GM23338 (cell line): ENCODE measurements at regions not wholly inside any gene's neighbourhood (a gene's known extent, or its start where the extent isn't known, plus 50 kb on each side); places are given as distances from the start of the nearest gene placed in this dataset.

Experiments
- CREB1 ChIP-seq: fragments of 250-450 bp; sonication (Bioruptor Pico); IDR thresholded peaks from 2 replicates; pipeline ENCODE4 v1.5.0; 2020; ENCODE audit warnings: low read depth, mild to moderate bottlenecking, moderate library complexity
- EZH2 ChIP-seq: fragments of 200-600 bp; sonication (generic); IDR thresholded peaks from one replicate; pipeline ENCODE4 v1.8.0; 2017; ENCODE audit warnings: antibody characterized with exemption, mild to moderate bottlenecking, low read depth; ENCODE audit not compliant: unreplicated experiment
- ZNF331 ChIP-seq: fragments of 250-450 bp; sonication (Bioruptor Pico); IDR thresholded peaks from 2 replicates; pipeline ENCODE4 v1.5.0; 2020; ENCODE audit warnings: low read depth, mild to moderate bottlenecking, moderate library complexity
- TF ChIP-seq, protein P1 (sequence below), 2 experiments: fragments of 200-600 bp in 1 of 2; sonication (generic) in 1 of 2; conservative IDR thresholded peaks; 2 replicates each; pipeline versions ENCODE4 v1.5.1 to v1.6.1; 2016 to 2017; ENCODE audit warnings: antibody characterized with exemption in 2 of 2, low read depth in 2 of 2, mild to moderate bottlenecking in 2 of 2, moderate library complexity in 1 of 2
- TF ChIP-seq, protein P2 (sequence below): IDR thresholded peaks from one replicate; pipeline ENCODE4 v1.6.1; 2018; ENCODE audit warnings: antibody characterized with exemption; ENCODE audit not compliant: unreplicated experiment

GRCh38 chr16:66116163-66117002 is 250.1 kb upstream of the CDH5 start:
- TF ChIP-seq EZH2 (no peak), ZNF331 (CRISPR knock-in tag) (no peak), CREB1 (no peak)
- TF ChIP-seq, protein P1, sequence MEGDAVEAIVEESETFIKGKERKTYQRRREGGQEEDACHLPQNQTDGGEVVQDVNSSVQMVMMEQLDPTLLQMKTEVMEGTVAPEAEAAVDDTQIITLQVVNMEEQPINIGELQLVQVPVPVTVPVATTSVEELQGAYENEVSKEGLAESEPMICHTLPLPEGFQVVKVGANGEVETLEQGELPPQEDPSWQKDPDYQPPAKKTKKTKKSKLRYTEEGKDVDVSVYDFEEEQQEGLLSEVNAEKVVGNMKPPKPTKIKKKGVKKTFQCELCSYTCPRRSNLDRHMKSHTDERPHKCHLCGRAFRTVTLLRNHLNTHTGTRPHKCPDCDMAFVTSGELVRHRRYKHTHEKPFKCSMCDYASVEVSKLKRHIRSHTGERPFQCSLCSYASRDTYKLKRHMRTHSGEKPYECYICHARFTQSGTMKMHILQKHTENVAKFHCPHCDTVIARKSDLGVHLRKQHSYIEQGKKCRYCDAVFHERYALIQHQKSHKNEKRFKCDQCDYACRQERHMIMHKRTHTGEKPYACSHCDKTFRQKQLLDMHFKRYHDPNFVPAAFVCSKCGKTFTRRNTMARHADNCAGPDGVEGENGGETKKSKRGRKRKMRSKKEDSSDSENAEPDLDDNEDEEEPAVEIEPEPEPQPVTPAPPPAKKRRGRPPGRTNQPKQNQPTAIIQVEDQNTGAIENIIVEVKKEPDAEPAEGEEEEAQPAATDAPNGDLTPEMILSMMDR (conservative IDR thresholded peaks at IDR 0.05; ENCODE audit: low read depth in 2 of 2) = no peak
- TF ChIP-seq, protein P2, sequence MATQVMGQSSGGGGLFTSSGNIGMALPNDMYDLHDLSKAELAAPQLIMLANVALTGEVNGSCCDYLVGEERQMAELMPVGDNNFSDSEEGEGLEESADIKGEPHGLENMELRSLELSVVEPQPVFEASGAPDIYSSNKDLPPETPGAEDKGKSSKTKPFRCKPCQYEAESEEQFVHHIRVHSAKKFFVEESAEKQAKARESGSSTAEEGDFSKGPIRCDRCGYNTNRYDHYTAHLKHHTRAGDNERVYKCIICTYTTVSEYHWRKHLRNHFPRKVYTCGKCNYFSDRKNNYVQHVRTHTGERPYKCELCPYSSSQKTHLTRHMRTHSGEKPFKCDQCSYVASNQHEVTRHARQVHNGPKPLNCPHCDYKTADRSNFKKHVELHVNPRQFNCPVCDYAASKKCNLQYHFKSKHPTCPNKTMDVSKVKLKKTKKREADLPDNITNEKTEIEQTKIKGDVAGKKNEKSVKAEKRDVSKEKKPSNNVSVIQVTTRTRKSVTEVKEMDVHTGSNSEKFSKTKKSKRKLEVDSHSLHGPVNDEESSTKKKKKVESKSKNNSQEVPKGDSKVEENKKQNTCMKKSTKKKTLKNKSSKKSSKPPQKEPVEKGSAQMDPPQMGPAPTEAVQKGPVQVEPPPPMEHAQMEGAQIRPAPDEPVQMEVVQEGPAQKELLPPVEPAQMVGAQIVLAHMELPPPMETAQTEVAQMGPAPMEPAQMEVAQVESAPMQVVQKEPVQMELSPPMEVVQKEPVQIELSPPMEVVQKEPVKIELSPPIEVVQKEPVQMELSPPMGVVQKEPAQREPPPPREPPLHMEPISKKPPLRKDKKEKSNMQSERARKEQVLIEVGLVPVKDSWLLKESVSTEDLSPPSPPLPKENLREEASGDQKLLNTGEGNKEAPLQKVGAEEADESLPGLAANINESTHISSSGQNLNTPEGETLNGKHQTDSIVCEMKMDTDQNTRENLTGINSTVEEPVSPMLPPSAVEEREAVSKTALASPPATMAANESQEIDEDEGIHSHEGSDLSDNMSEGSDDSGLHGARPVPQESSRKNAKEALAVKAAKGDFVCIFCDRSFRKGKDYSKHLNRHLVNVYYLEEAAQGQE = no peak
